ENCODE measurements at regions not wholly inside any gene's neighbourhood (a gene's known extent, or its start where the extent isn't known, plus 50 kb on each side); places are given as distances from the start of the nearest gene placed in this dataset.
"Not testable (repeated sequence)": the region's sequence is repeated elsewhere in the genome, so short reads cannot be mapped to it uniquely, and the experiment has no call there.

GRCh38 chr11:39341461-39341860 is 2118.0 kb downstream of the LRRC4C start:
- in situ Hi-C loops (cut with MboI; ENCODE audit: low sequenced_read_pairs, unreplicated experiment): no loop called here
- no peak for TF ChIP-seq CTCF (IDR thresholded peaks at IDR 0.05; ENCODE audit: borderline replicate concordance, control extremely low read depth, extremely low read depth, insufficient read depth, missing control alignments)
- DNase-seq (ENCODE audit: low spot score): no peak

GRCh38 chr11:39333006-39333405 is 2126.4 kb downstream of the LRRC4C start:
- DNase-seq (ENCODE audit: low spot score); in situ Hi-C loops (cut with MboI; ENCODE audit: low sequenced_read_pairs, unreplicated experiment): not testable (repeated sequence)

- no peak for DNase-seq (ENCODE audit: low spot score)
- in situ Hi-C loops (cut with MboI; ENCODE audit: low sequenced_read_pairs, unreplicated experiment): no loop called here
- TF ChIP-seq CTCF (IDR thresholded peaks at IDR 0.05; ENCODE audit: borderline replicate concordance, control extremely low read depth, extremely low read depth, insufficient read depth, missing control alignments): no peak
Observed at GRCh38 chr11:39327302-39327701, 2132.2 kb downstream of the LRRC4C start.

GRCh38 chr11:39311888-39312287 is 2147.6 kb downstream of the LRRC4C start:
- in situ Hi-C loops (cut with MboI; ENCODE audit: low sequenced_read_pairs, unreplicated experiment); DNase-seq (ENCODE audit: low spot score): not testable (repeated sequence)

- in situ Hi-C loops (cut with MboI; ENCODE audit: low sequenced_read_pairs, unreplicated experiment): no loop called here
- no peak for DNase-seq (ENCODE audit: low spot score)
- TF ChIP-seq CTCF (IDR thresholded peaks at IDR 0.05; ENCODE audit: borderline replicate concordance, control extremely low read depth, extremely low read depth, insufficient read depth, missing control alignments): no peak
Observed at GRCh38 chr11:39304586-39304985, 2154.9 kb downstream of the LRRC4C start.

- no peak for TF ChIP-seq CTCF (IDR thresholded peaks at IDR 0.05; ENCODE audit: borderline replicate concordance, control extremely low read depth, extremely low read depth, insufficient read depth, missing control alignments)
- in situ Hi-C loops (cut with MboI; ENCODE audit: low sequenced_read_pairs, unreplicated experiment): no loop called here
- no peak for DNase-seq (ENCODE audit: low spot score)
Observed at GRCh38 chr11:39294648-39295047, 2164.8 kb downstream of the LRRC4C start.

GRCh38 chr11:39288011-39288410 is 2171.4 kb downstream of the LRRC4C start:
- in situ Hi-C loops (cut with MboI; ENCODE audit: low sequenced_read_pairs, unreplicated experiment): no loop called here
- TF ChIP-seq CTCF (IDR thresholded peaks at IDR 0.05; ENCODE audit: borderline replicate concordance, control extremely low read depth, extremely low read depth, insufficient read depth, missing control alignments): no peak
- no peak for DNase-seq (ENCODE audit: low spot score)

- in situ Hi-C loops (cut with MboI; ENCODE audit: low sequenced_read_pairs, unreplicated experiment): no loop called here
- no peak for TF ChIP-seq CTCF (IDR thresholded peaks at IDR 0.05; ENCODE audit: borderline replicate concordance, control extremely low read depth, extremely low read depth, insufficient read depth, missing control alignments)
- no peak for DNase-seq (ENCODE audit: low spot score)
Observed at GRCh38 chr11:39268176-39268690, 2191.2 kb downstream of the LRRC4C start.

Data from GM13976 (cell line).